ENCODE measurements at regions not wholly inside any gene's neighbourhood (a gene's known extent, or its start where the extent isn't known, plus 50 kb on each side); places are given as distances from the start of the nearest gene placed in this dataset.
"Not testable (repeated sequence)": the region's sequence is repeated elsewhere in the genome, so short reads cannot be mapped to it uniquely, and the experiment has no call there.

DNA sequence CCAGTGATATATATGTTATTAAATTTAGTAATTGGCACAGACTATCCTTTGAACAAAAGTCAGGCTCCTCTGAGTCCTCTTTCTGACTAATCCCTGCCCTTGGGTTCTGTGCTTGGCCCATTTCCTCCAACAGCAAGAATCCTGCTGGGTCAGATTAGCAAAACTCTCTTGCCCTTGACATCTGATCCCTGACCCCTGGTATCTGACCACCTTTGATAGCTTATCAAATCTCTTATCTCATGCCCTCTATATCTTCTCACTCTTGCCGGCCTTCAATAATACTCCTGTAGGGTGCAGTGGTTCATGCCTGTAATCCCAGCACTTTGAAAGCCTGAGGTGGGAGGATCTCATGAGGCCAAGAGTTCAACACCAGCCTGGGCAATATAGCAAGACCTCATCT, 245.5 kb upstream of the FAM47A start:
- DNase-seq (ENCODE audit: low read depth in 1 of 2, low spot score in 2 of 2), result no peak
- Histone ChIP-seq H3K9me3 (replicated peaks) (no peaks in the 10 kb centered on the region), H3K27ac (no peak overlapping the region), H3K4me3 (no peak overlapping the region), H3K4me1 (replicated peaks) (peaks cover 17% of the 10 kb centered on the region), H3K36me3 (no peaks in the 10 kb centered on the region), H3K27me3 (replicated peaks) (no peaks in the 10 kb centered on the region)

DNA sequence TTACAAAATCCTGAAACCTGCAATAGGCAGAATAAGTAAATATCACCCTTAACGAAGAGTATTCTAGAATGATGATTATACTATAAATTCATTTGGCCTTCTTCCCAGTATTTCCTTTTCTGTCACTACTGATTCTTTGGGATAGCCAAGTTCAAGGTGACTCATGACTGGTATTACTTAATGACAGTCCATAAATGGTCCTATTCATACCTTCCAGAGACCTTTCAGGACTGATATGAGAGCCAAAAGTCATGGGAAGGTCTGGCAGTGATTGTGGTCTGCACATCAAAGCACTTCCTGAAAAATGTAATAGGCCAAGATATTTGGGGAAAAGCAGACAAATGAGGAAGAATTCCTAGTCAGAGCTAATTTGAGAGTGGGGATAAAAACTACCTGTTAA, 239.6 kb upstream of the FAM47A start:
- no peaks in the 10 kb centered on the region for H3K4me1 ChIP-seq (replicated peaks)
- DNase-seq (ENCODE audit: low read depth in 1 of 2, low spot score in 2 of 2), result no peak
- no peak overlapping the region for H3K27ac ChIP-seq
- H3K9me3 ChIP-seq (replicated peaks), result no peaks in the 10 kb centered on the region
- H3K27me3 ChIP-seq (replicated peaks), result no peaks in the 10 kb centered on the region
- H3K36me3 ChIP-seq, result no peaks in the 10 kb centered on the region
- no peak overlapping the region for H3K4me3 ChIP-seq

DNA sequence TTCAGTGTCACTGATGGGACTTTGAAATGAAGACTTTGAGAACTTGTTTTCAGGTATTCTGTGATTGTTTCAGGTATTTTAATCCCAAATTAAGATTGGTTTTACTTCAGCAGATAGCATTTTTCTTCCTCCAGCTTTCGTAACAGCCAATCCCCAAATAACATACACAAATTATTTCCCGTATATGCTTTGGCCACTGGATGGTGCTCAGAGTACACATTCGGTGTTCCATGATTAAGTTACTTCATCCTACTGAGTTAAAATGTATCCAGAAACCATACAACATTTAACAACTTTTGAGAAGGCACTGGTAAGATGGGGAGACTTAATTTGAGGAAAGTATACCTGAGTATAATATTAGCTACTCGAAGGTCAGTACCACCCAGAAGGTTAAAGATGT, 233.4 kb upstream of the FAM47A start:
- Histone ChIP-seq H3K27ac (no peak overlapping the region), H3K9me3 (replicated peaks) (no peaks in the 10 kb centered on the region), H3K36me3 (no peaks in the 10 kb centered on the region), H3K4me3 (no peak overlapping the region), H3K4me1 (replicated peaks) (no peaks in the 10 kb centered on the region), H3K27me3 (replicated peaks) (no peaks in the 10 kb centered on the region)
- peak in 1 of 2 experiments; percentile 29 for DNase-seq (ENCODE audit: low read depth in 1 of 2, low spot score in 2 of 2)

DNA sequence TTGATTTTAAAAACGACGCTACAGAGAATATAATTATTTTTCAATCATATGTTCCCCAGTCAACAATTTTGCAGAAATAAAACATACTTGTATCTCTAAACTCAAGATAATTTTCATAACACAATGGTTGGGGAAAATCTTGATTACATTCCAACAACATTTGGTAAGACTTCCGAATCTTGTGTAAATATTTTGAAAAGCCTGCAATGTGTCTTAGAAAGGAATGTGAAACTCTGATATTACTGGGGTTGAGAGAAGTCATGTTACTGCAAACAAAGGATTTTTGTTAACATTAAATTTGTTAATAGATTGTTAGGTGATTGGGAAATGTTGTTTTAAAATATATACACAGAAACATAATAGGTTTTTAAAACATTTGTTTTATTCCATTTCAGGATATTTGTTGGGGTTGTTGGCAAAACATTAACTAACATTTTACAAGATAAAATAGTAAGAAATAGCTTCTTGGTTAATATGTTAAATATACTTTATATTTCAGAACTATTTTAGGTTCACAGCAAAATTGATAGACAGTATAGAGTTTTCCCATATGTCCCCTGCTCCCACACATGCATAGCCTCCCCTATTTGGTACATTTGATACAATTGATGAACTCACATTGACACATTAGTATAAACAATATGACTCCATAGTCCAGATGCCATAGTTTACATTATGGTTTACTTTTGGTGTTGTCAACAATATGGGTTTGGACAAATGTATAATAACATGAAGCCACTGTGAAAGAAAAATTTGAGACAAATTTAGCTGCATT, 218.6 kb upstream of the FAM47A start:
- Histone ChIP-seq H3K4me3 (no peak overlapping the region), H3K4me1 (replicated peaks) (no peaks in the 10 kb centered on the region), H3K27me3 (replicated peaks) (no peaks in the 10 kb centered on the region), H3K9me3 (replicated peaks) (no peaks in the 10 kb centered on the region), H3K27ac (no peak overlapping the region), H3K36me3 (no peaks in the 10 kb centered on the region)
- DNase-seq (ENCODE audit: low read depth in 1 of 2, low spot score in 2 of 2), result peak in 1 of 2 experiments; percentile 4

DNA sequence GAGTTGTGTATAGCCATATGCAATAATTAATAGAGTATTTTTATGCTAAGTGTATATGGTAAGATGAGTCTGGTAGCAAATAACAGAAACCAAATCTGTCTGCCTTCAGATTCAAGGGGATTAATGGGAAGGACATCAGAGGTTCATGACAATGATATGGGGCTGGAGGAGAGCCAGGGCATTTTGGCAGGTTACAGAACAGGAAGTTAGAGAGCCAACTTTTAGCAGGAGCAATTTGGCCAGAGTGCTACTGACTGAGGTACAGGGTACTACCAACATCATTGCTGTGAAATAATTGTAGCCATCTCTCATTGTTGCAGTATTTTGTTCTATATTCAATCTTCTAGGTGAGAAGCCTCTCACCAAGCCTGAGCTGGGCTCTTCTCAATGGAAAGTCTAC, 210.9 kb upstream of the FAM47A start:
- Histone ChIP-seq H3K36me3 (no peaks in the 10 kb centered on the region), H3K27ac (no peak overlapping the region), H3K4me1 (replicated peaks) (no peaks in the 10 kb centered on the region), H3K4me3 (no peak overlapping the region), H3K27me3 (replicated peaks) (no peaks in the 10 kb centered on the region), H3K9me3 (replicated peaks) (no peaks in the 10 kb centered on the region)
- DNase-seq (ENCODE audit: low read depth in 1 of 2, low spot score in 2 of 2), result no peak

DNA sequence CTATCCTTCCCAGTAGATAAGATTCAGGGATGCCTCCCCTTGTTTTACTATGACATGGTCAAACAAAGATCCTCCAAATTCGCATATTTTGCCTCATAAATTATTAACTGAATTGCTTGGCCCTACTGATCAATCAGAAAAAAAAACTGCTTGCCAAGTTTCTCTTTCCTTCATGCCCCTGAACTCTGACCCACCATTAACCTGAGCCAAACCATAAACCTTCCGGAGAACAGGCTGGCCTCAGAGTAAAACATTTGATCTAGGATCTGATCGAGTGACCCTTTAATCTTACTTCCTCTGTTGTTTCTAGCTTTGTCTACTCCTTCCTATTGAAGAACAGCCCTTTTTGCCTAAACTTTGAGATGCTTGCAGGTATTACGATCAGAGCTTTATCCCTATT, 209.7 kb upstream of the FAM47A start:
- Histone ChIP-seq H3K36me3 (no peaks in the 10 kb centered on the region), H3K4me3 (no peak overlapping the region), H3K4me1 (replicated peaks) (no peaks in the 10 kb centered on the region), H3K27me3 (replicated peaks) (no peaks in the 10 kb centered on the region), H3K9me3 (replicated peaks) (no peaks in the 10 kb centered on the region), H3K27ac (no peak overlapping the region)
- no peak for DNase-seq (ENCODE audit: low read depth in 1 of 2, low spot score in 2 of 2)

DNA sequence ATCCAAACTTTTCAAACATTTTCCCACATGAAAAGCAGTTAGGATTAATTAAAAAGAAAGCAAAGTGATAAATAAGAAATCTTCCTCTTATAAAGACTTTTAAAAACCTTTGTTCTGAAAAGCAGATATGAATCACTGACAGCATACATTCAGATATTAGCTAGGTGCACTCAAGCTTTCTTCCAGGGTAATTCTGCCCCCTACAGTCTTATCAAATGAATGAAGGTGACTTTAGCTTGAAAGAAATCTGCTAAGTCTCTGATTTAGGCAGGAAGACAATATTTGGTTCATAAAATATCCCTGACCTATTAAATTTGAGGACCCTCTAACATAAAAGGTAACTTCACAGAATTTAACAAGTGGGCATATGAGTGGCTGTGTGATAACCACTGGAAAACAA, 209.1 kb upstream of the FAM47A start:
- Histone ChIP-seq H3K27ac (no peak overlapping the region), H3K4me1 (replicated peaks) (no peaks in the 10 kb centered on the region), H3K4me3 (no peak overlapping the region), H3K9me3 (replicated peaks) (no peaks in the 10 kb centered on the region), H3K36me3 (no peaks in the 10 kb centered on the region), H3K27me3 (replicated peaks) (no peaks in the 10 kb centered on the region)
- no peak for DNase-seq (ENCODE audit: low read depth in 1 of 2, low spot score in 2 of 2)

DNA sequence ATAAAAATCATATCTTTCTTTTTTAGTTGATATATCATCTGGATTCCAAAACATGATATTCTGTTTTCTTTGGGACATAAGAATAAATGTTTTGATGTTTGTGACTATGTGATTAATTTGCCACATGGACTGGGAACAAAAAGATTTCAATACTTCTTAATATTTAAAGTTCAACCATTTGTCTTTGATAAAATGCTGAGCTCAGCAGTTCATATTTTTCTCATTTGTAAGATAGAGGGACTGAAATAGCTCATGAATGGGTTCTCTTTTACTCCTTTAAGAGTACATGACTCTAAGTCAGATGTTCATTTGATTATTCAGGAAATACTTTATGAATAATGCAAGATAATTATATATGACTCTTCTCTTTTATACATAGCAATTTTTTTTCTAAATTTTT, 205.9 kb upstream of the FAM47A start:
- no peaks in the 10 kb centered on the region for H3K27me3 ChIP-seq (replicated peaks)
- DNase-seq (ENCODE audit: low read depth in 1 of 2, low spot score in 2 of 2), result no peak
- no peak overlapping the region for H3K4me3 ChIP-seq
- no peaks in the 10 kb centered on the region for H3K4me1 ChIP-seq (replicated peaks)
- H3K27ac ChIP-seq, result no peak overlapping the region
- no peaks in the 10 kb centered on the region for H3K36me3 ChIP-seq
- no peaks in the 10 kb centered on the region for H3K9me3 ChIP-seq (replicated peaks)

DNA sequence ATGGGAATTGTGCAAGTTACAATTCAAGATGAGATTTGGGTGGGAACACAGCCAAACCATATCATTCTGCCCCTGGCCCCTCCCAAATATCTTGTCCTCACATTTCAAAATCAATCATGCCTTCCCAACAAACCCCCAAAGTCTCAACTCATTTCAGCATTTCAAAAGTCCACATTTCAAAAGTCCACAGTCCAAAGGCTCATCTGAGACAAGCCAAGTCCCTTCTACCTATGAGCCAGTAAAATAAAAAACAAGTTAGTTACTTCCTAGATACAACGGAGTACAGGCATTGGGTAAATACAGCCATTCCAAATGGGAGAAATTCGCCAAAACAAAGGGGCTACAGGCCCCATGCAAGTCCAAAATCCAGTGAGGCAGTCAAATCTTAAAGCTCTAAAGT, 203.3 kb upstream of the FAM47A start:
- not testable (repeated sequence) for H3K9me3 ChIP-seq (replicated peaks); H3K27ac ChIP-seq; H3K36me3 ChIP-seq; H3K27me3 ChIP-seq (replicated peaks); H3K4me3 ChIP-seq; H3K4me1 ChIP-seq (replicated peaks); DNase-seq (ENCODE audit: low read depth in 1 of 2, low spot score in 2 of 2)

DNA sequence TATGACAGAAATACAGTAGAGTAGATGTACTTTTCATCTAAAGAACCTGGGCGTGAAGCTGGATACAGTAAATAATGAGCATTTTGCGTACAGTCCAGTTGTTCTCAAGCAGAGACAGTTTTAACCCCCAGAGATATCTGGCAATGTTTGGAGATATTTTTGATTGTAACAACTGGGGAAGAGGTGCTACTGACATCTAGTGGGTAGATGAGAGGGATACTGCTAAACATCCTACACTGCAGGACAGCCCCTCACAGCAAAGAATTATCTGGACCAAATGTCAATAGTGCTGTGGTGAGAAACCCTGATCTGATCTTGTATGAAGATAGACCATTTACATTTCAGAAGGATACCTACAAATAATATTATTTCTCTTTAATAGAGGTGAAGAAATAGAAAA, 200.2 kb upstream of the FAM47A start:
- H3K4me1 ChIP-seq (replicated peaks), result no peaks in the 10 kb centered on the region
- no peak for DNase-seq (ENCODE audit: low read depth in 1 of 2, low spot score in 2 of 2)
- no peaks in the 10 kb centered on the region for H3K27me3 ChIP-seq (replicated peaks)
- no peaks in the 10 kb centered on the region for H3K9me3 ChIP-seq (replicated peaks)
- H3K27ac ChIP-seq, result no peak overlapping the region
- no peaks in the 10 kb centered on the region for H3K36me3 ChIP-seq
- no peak overlapping the region for H3K4me3 ChIP-seq

DNA sequence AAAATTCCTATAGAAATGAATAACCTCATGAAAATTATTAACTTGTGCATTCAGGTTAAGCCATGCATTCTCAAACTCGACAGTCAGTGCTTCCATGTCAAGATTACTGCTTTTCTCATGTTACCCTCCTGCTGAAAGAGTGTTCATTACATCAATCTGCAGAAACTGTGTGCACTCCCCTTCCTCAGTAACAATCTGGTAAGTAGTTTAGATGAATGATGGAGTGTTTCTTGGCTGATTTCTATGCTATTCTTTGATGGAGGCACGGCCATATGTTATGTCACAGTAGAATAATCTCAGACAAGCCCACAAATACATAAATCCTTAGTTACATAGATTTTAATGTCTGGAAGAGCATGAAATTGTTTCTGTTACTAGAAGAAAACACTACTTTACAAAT, 193.3 kb upstream of the FAM47A start:
- H3K27me3 ChIP-seq (replicated peaks), result no peaks in the 10 kb centered on the region
- no peaks in the 10 kb centered on the region for H3K36me3 ChIP-seq
- no peak for DNase-seq (ENCODE audit: low read depth in 1 of 2, low spot score in 2 of 2)
- no peaks in the 10 kb centered on the region for H3K4me1 ChIP-seq (replicated peaks)
- H3K4me3 ChIP-seq, result no peak overlapping the region
- H3K27ac ChIP-seq, result no peak overlapping the region
- H3K9me3 ChIP-seq (replicated peaks), result no peaks in the 10 kb centered on the region

DNA sequence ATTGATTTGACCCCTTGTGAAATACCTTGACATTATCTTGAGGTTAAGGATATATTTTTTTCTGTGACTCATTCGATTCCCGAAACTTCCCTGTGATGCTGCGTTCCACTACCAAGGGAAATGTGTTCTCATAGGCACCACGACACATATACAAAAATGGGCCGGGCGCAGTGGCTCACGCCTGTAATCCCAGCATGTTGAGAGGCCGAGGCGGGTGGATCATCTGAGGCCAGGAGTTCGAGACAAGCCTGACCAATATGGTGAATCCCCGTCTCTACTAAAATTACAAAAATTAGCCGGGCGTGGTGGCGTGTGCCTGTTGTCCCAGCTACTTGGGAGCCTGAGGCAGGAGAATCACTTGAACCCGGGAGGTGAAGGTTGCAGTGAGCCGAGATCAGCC, 188.3 kb upstream of the FAM47A start:
- H3K27me3 ChIP-seq (replicated peaks); H3K27ac ChIP-seq; H3K9me3 ChIP-seq (replicated peaks); DNase-seq (ENCODE audit: low read depth in 1 of 2, low spot score in 2 of 2); H3K4me3 ChIP-seq; H3K4me1 ChIP-seq (replicated peaks); H3K36me3 ChIP-seq: not testable (repeated sequence)

DNA sequence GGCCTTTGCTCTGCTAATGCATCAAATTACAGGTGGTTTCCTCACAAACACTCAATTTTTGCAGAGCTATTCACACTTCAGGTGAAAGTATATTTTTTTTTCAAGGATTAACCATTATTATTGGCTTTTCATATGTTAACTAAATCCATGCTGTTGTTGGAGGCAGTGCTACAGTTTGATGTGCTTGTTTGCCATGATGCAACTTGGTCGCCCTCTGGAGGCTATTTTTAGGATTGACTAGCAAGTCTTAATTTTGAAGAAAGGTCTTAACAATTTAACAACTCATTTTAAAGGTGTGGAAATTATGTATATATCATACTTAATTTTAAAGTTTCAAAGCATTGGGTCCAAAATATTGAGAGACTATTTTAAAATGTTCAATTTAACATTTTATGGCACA, 168.8 kb upstream of the FAM47A start:
- DNase-seq (ENCODE audit: low read depth in 1 of 2, low spot score in 2 of 2), result peak in 1 of 2 experiments; percentile 23

DNA sequence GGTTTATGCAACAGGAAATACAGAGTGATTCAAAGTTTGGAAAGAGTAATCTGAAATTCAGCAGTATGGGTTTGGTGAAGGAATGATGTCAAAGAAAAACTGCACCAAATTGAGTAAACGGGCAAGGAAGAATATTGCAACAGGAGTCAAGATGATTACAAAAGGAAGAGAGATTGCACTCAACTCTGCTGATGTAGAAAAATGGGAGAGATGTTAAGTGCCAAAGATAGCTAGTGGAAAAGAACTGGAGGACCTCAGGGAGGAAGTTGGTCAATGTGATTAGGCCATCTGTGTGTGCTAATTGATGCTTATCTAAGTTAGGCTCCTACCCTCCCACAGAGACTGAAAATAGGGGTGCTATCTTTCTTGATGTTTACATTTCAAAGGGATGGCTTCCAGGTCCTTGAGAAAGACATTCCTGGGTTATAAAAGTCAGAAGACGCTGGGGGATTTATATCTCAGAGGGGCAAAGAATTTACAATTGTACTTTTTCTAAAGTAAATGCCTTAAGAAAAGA, 167.4 kb upstream of the FAM47A start:
- Histone ChIP-seq H3K36me3 (no peaks in the 10 kb centered on the region), H3K27ac (no peak overlapping the region), H3K27me3 (replicated peaks) (no peaks in the 10 kb centered on the region), H3K4me1 (replicated peaks) (no peaks in the 10 kb centered on the region), H3K9me3 (replicated peaks) (no peaks in the 10 kb centered on the region), H3K4me3 (no peak overlapping the region)
- DNase-seq (ENCODE audit: low read depth in 1 of 2, low spot score in 2 of 2), result no peak

More for the DNA sequence above, 168.8 kb upstream of the FAM47A start:
- Histone ChIP-seq H3K4me1 (replicated peaks) (no peaks in the 10 kb centered on the region), H3K4me3 (no peak overlapping the region), H3K9me3 (replicated peaks) (no peaks in the 10 kb centered on the region), H3K36me3 (no peaks in the 10 kb centered on the region), H3K27ac (no peak overlapping the region), H3K27me3 (replicated peaks) (no peaks in the 10 kb centered on the region)

DNA sequence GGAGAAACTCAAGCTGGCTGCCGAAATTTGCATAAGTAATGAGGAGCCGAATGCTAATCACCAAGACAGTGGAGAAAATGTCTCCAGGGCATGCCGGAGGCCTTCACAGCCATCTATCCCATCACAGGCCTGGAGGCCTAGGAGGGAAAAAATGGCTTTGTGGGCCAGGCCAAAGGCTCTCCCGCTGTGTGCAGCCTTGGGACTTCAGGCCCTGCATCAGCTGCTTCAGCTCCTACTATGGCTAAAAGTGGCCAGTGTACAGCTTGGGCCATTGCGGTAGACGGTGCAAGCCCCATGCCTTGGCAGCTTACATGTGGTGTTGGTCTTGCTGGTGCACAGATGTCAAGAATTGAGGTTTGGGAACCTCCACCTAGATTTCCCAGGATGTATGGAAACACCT, 162.6 kb upstream of the FAM47A start:
- Histone ChIP-seq H3K27ac (no peak overlapping the region), H3K4me3 (no peak overlapping the region), H3K4me1 (replicated peaks) (no peaks in the 10 kb centered on the region), H3K36me3 (no peaks in the 10 kb centered on the region), H3K9me3 (replicated peaks) (no peaks in the 10 kb centered on the region), H3K27me3 (replicated peaks) (no peaks in the 10 kb centered on the region)
- no peak for DNase-seq (ENCODE audit: low read depth in 1 of 2, low spot score in 2 of 2)

Data from SJSA1 (cell line).